ENCODE measurements at regions not wholly inside any gene's neighbourhood (a gene's known extent, or its start where the extent isn't known, plus 50 kb on each side); places are given as distances from the start of the nearest gene placed in this dataset.

DNA sequence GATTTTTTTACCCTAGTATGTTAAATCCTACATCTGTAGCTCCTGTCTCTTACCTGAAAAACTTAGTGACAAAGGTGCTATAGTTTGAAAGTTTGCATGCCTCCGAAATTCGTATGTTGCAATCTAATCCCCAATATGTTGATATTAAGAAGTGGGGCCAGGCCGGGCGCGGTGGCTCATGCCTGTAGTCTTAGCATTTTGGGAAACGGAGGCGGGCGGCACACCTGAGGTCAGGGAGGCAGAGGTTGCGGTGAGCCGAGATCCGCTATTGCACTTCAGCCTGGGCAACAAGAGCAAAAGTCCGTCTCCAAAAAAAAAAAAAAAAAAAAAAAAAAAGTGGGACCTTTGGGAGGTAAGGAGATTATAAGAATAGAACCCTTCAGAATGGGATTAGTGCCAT is 471.3 kb upstream of the TECRL start:
- Histone ChIP-seq H3K4me1 (no peaks in the 10 kb centered on the region), H3K4me3 (no peak overlapping the region), H3K27ac (no peak overlapping the region), H3K36me3 (no peaks in the 10 kb centered on the region), H3K9me3 (no peaks in the 10 kb centered on the region), H3K27me3 (no peaks in the 10 kb centered on the region)
- TF ChIP-seq POLR2A (IDR thresholded peaks at IDR 0.05) (no peak), POLR2AphosphoS5 (IDR thresholded peaks at IDR 0.05) (no peak), EP300 (IDR thresholded peaks at IDR 0.05) (no peak)
- TF ChIP-seq, protein P1, sequence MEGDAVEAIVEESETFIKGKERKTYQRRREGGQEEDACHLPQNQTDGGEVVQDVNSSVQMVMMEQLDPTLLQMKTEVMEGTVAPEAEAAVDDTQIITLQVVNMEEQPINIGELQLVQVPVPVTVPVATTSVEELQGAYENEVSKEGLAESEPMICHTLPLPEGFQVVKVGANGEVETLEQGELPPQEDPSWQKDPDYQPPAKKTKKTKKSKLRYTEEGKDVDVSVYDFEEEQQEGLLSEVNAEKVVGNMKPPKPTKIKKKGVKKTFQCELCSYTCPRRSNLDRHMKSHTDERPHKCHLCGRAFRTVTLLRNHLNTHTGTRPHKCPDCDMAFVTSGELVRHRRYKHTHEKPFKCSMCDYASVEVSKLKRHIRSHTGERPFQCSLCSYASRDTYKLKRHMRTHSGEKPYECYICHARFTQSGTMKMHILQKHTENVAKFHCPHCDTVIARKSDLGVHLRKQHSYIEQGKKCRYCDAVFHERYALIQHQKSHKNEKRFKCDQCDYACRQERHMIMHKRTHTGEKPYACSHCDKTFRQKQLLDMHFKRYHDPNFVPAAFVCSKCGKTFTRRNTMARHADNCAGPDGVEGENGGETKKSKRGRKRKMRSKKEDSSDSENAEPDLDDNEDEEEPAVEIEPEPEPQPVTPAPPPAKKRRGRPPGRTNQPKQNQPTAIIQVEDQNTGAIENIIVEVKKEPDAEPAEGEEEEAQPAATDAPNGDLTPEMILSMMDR (IDR thresholded peaks at IDR 0.05): no peak
- WGBS: 95% methylated on average over 12 of the region's 12 CpGs
- DNase-seq (ENCODE audit: low spot score in 2 of 2): no peak

DNA sequence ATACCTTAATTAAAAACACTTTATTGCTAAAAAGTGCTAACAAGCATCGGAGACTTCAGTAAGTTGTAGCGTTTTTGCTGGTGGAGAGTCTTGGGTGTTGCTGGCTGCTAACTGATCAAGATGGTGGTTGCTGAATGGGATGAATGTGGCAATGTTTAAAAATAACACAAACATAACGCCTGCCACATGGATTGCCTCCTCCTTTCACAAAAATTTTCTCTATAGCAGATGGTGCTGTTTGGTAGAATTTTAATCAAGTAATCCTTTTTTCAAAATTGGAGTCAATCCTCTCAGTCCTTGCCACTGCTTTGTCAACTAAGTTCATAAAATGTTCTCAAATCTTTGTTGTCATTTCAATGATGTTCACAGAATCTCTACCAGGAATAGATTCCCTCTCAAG is 466.8 kb upstream of the TECRL start:
- Histone ChIP-seq H3K27ac (no peak overlapping the region), H3K9me3 (no peaks in the 10 kb centered on the region), H3K36me3 (no peaks in the 10 kb centered on the region), H3K4me3 (no peak overlapping the region), H3K27me3 (no peaks in the 10 kb centered on the region), H3K4me1 (no peaks in the 10 kb centered on the region)
- DNase-seq (ENCODE audit: low spot score in 2 of 2): no peak
- TF ChIP-seq, protein P1 (IDR thresholded peaks at IDR 0.05): no peak
- WGBS: 77% methylated on average over 3 of the region's 3 CpGs

DNA sequence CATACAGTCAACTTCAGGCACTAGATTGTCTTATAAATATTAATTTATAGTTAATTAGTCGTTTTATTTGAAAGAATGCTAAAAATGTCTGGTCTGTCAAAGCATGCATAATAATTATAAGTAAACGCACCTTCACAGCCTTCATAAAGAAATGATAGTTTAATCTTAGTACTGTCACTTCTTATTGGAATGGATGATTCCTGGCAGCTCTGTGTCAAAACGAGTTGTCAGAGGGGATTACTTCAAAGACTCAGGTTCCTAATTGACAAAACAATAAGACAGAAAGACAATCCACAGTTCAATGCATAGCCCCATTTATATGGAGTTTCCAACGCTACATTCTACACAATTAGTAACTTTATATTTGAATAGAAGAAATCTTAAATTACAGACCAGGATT is 461.3 kb upstream of the TECRL start:
- no peak overlapping the region for H3K27ac ChIP-seq
- H3K4me3 ChIP-seq: no peak overlapping the region
- no peaks in the 10 kb centered on the region for H3K27me3 ChIP-seq
- H3K9me3 ChIP-seq: no peaks in the 10 kb centered on the region
- no peaks in the 10 kb centered on the region for H3K4me1 ChIP-seq
- WGBS: 47% methylated on average over 4 of the region's 4 CpGs
- TF ChIP-seq, protein P1 (IDR thresholded peaks at IDR 0.05): no peak
- no peak for TF ChIP-seq POLR2A (IDR thresholded peaks at IDR 0.05)
- no peak for TF ChIP-seq EP300 (IDR thresholded peaks at IDR 0.05)
- no peak for TF ChIP-seq POLR2AphosphoS5 (IDR thresholded peaks at IDR 0.05)
- H3K36me3 ChIP-seq: no peaks in the 10 kb centered on the region
- DNase-seq (ENCODE audit: low spot score in 2 of 2): no peak

- H3K4me3 ChIP-seq: no peak overlapping the region
- 71% methylated on average over 5 of the region's 5 CpGs for WGBS
- no peak overlapping the region for H3K27ac ChIP-seq
- DNase-seq (ENCODE audit: low spot score in 2 of 2): no peak
- H3K4me1 ChIP-seq: no peaks in the 10 kb centered on the region
- H3K9me3 ChIP-seq: no peaks in the 10 kb centered on the region
- H3K36me3 ChIP-seq: no peaks in the 10 kb centered on the region
- no peaks in the 10 kb centered on the region for H3K27me3 ChIP-seq
- TF ChIP-seq POLR2AphosphoS5 (IDR thresholded peaks at IDR 0.05) (no peak), EP300 (IDR thresholded peaks at IDR 0.05) (no peak), POLR2A (IDR thresholded peaks at IDR 0.05) (no peak)
- TF ChIP-seq, protein P1 (IDR thresholded peaks at IDR 0.05): no peak
These were observed 448.6 kb upstream of the TECRL start for GRCh38 chr4:64857815-64858214.

GRCh38 chr4:64857198-64857597 is 447.9 kb upstream of the TECRL start:
- no peaks in the 10 kb centered on the region for H3K27me3 ChIP-seq
- no peaks in the 10 kb centered on the region for H3K9me3 ChIP-seq
- no peak for TF ChIP-seq POLR2A (IDR thresholded peaks at IDR 0.05)
- TF ChIP-seq POLR2AphosphoS5 (IDR thresholded peaks at IDR 0.05): no peak
- no peak for TF ChIP-seq EP300 (IDR thresholded peaks at IDR 0.05)
- TF ChIP-seq, protein P1 (IDR thresholded peaks at IDR 0.05): no peak
- 37% methylated on average over 1 of the region's 1 CpG for WGBS
- no peak for DNase-seq (ENCODE audit: low spot score in 2 of 2)
- no peak overlapping the region for H3K4me3 ChIP-seq
- no peak overlapping the region for H3K27ac ChIP-seq
- H3K36me3 ChIP-seq: no peaks in the 10 kb centered on the region
- H3K4me1 ChIP-seq: no peaks in the 10 kb centered on the region
